Neuronal stem cell (in vitro differentiated cells): ENCODE measurements at regions not wholly inside any gene's neighbourhood (a gene's known extent, or its start where the extent isn't known, plus 50 kb on each side); places are given as distances from the start of the nearest gene placed in this dataset.

Experiments
- DNase-seq: peaks from one replicate; pipeline ENCODE4 v3.0.0-alpha.2; 2013; ENCODE audit warnings: low spot score
- H2AFZ ChIP-seq: one replicate; pipeline ENCODE4 v1.6.1; 2013; ENCODE audit warnings: mild to moderate bottlenecking, low read length, inconsistent platforms
- H2AK5ac ChIP-seq: 2 replicates; pipeline ENCODE4 v1.6.1; 2013; ENCODE audit warnings: low read depth, mild to moderate bottlenecking, inconsistent platforms, low read length, moderate library complexity, mixed read lengths
- H2BK120ac ChIP-seq: 2 replicates; pipeline ENCODE4 v1.6.1; 2013; ENCODE audit warnings: low read depth, mild to moderate bottlenecking, inconsistent platforms, low read length, moderate library complexity, mixed read lengths
- H2BK12ac ChIP-seq: one replicate; pipeline ENCODE4 v1.6.1; 2013; ENCODE audit warnings: low read length, inconsistent platforms
- H2BK15ac ChIP-seq: 2 replicates; pipeline ENCODE4 v1.6.1; 2013; ENCODE audit warnings: mild to moderate bottlenecking, low read length, inconsistent platforms, mixed read lengths
- H2BK5ac ChIP-seq: one replicate; pipeline ENCODE4 v1.6.1; 2013; ENCODE audit warnings: inconsistent platforms, mild to moderate bottlenecking, low read length, moderate library complexity
- H3K14ac ChIP-seq: one replicate; pipeline ENCODE4 v1.6.1; 2013; ENCODE audit warnings: low read length, inconsistent platforms
- H3K18ac ChIP-seq: 2 replicates; pipeline ENCODE4 v1.6.1; 2013; ENCODE audit warnings: low read length, inconsistent platforms
- H3K23ac ChIP-seq: 2 replicates; pipeline ENCODE4 v1.6.1; 2013; ENCODE audit warnings: low read depth, mild to moderate bottlenecking, mixed read lengths, low read length, inconsistent platforms; ENCODE audit not compliant: poor library complexity
- H3K27ac ChIP-seq: replicated peaks from 3 replicates; pipeline ENCODE4 v1.5.1; 2013; ENCODE audit warnings: low read length, inconsistent platforms
- H3K27me3 ChIP-seq, 3 experiments: 2 replicates each; pipeline ENCODE4 v1.6.1; 2013; ENCODE audit warnings: low read length in 3 of 3, mild to moderate bottlenecking in 2 of 3, inconsistent platforms in 1 of 3, low read depth in 1 of 3, mixed read lengths in 1 of 3, moderate library complexity in 1 of 3; ENCODE audit not compliant: control insufficient read depth in 3 of 3, insufficient read depth in 3 of 3
- H3K36me3 ChIP-seq, 2 donors: replicated peaks in 1 of 2; 2 replicates each; pipeline ENCODE4 v1.6.1; 2013; ENCODE audit warnings: low read length in 2 of 2; ENCODE audit not compliant: control insufficient read depth in 2 of 2, insufficient read depth in 2 of 2
- H3K4ac ChIP-seq: 2 replicates; pipeline ENCODE4 v1.6.1; 2013; ENCODE audit warnings: inconsistent platforms, mild to moderate bottlenecking, low read length, moderate library complexity
- H3K4me1 ChIP-seq, 2 donors: 1 replicate in 1 of 2; 2 replicates in 1 of 2; pipeline ENCODE4 v1.6.1; 2013; ENCODE audit warnings: low read length in 2 of 2, low read depth in 1 of 2; ENCODE audit not compliant: control insufficient read depth in 2 of 2, insufficient read depth in 1 of 2
- H3K4me2 ChIP-seq: one replicate; pipeline ENCODE4 v1.6.1; 2013; ENCODE audit warnings: mild to moderate bottlenecking, low read length, inconsistent platforms; ENCODE audit not compliant: insufficient read depth, poor library complexity, severe bottlenecking
- H3K4me3 ChIP-seq, 2 donors: 2 replicates each; pipeline ENCODE4 v1.5.1; 2013; ENCODE audit warnings: low read length in 2 of 2, mild to moderate bottlenecking in 2 of 2, inconsistent platforms in 1 of 2, moderate library complexity in 1 of 2
- H3K79me1 ChIP-seq: one replicate; pipeline ENCODE4 v1.6.1; 2013; ENCODE audit warnings: low read depth, mild to moderate bottlenecking, inconsistent platforms, low read length, moderate library complexity
- H3K9ac ChIP-seq: one replicate; pipeline ENCODE4 v1.6.1; 2013; ENCODE audit warnings: mild to moderate bottlenecking, low read depth, low read length, inconsistent platforms; ENCODE audit not compliant: poor library complexity
- H3K9me3 ChIP-seq, 2 donors: replicated peaks in 1 of 2; 2 replicates each; pipeline versions ENCODE3 to v1.6.1; 2013; ENCODE audit warnings: low read length in 2 of 2, mild to moderate bottlenecking in 2 of 2, inconsistent platforms in 1 of 2, low read depth in 1 of 2, mixed read lengths in 1 of 2, moderate library complexity in 1 of 2; ENCODE audit not compliant: control insufficient read depth in 2 of 2, insufficient read depth in 1 of 2
- H4K8ac ChIP-seq: one replicate; pipeline ENCODE4 v1.6.1; 2013; ENCODE audit warnings: low read depth, mild to moderate bottlenecking, inconsistent platforms, low read length, moderate library complexity
- H4K91ac ChIP-seq: one replicate; pipeline ENCODE4 v1.6.1; 2013; ENCODE audit warnings: low read length, low read depth, mild to moderate bottlenecking, inconsistent platforms; ENCODE audit not compliant: poor library complexity
- WGBS, 2 donors: extraction: QIAGEN DNeasy Blood & Tissue Kit; methylation state at CpG; one replicate each; pipeline ENCODE4 v1.1.7; 2013; ENCODE audit warnings: missing lambda C conversion rate in 2 of 2, mixed read lengths in 1 of 2; ENCODE audit not compliant: insufficient read length in 2 of 2, insufficient replicate concordance in 1 of 2; ENCODE audit errors: extremely low coverage in 2 of 2; 5-methylcytosine and 5-hydroxymethylcytosine counted together

DNA sequence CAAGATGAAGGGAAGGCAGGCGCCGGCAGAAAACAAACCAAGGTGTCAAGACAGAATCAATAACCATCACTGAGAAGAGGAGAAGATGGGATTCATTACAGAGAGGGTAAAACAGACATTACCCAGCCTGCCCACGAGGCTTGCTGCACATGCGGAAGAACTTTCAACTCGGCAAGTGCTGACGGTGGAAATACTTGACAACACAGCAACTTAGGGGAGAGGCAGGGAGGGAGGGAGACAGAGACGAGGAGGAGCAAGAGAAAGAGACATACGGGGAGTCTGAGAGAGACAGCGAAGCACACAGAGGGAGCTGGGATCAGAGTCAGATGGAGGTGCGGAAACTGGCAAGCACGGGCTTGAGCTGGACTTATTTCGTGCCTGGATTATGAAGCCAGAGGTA is 129.3 kb upstream of the NECTIN1 start:
- H3K14ac ChIP-seq, result no peak overlapping the region
- H3K4ac ChIP-seq, result no peak overlapping the region
- no peak overlapping the region for H2BK5ac ChIP-seq
- no peaks in the 10 kb centered on the region for H3K79me1 ChIP-seq
- H3K4me3 ChIP-seq, result no peak overlapping the region
- WGBS, 2 donors, result no CpG with 5 or more reads among the region's 12 CpGs
- H2BK120ac ChIP-seq, result no peak overlapping the region
- H3K9ac ChIP-seq, result no peak overlapping the region
- H3K9me3 ChIP-seq, result no peaks in the 10 kb centered on the region
- DNase-seq, result no peak
- H3K27me3 ChIP-seq, result peaks cover 0 to 21% (median 0%) of the 10 kb centered on the region in 3 experiments
- no peak overlapping the region for H2BK15ac ChIP-seq
- no peak overlapping the region for H3K27ac ChIP-seq
- no peak overlapping the region for H4K8ac ChIP-seq
- H3K18ac ChIP-seq, result no peak overlapping the region
- H3K23ac ChIP-seq, result no peak overlapping the region
- no peak overlapping the region for H4K91ac ChIP-seq
- no peak overlapping the region for H3K4me2 ChIP-seq
- no peak overlapping the region for H2BK12ac ChIP-seq
- no peaks in the 10 kb centered on the region for H3K4me1 ChIP-seq
- H2AK5ac ChIP-seq, result no peak overlapping the region
- H2AFZ ChIP-seq, result no peak overlapping the region
- H3K36me3 ChIP-seq, result no peaks in the 10 kb centered on the region

DNA sequence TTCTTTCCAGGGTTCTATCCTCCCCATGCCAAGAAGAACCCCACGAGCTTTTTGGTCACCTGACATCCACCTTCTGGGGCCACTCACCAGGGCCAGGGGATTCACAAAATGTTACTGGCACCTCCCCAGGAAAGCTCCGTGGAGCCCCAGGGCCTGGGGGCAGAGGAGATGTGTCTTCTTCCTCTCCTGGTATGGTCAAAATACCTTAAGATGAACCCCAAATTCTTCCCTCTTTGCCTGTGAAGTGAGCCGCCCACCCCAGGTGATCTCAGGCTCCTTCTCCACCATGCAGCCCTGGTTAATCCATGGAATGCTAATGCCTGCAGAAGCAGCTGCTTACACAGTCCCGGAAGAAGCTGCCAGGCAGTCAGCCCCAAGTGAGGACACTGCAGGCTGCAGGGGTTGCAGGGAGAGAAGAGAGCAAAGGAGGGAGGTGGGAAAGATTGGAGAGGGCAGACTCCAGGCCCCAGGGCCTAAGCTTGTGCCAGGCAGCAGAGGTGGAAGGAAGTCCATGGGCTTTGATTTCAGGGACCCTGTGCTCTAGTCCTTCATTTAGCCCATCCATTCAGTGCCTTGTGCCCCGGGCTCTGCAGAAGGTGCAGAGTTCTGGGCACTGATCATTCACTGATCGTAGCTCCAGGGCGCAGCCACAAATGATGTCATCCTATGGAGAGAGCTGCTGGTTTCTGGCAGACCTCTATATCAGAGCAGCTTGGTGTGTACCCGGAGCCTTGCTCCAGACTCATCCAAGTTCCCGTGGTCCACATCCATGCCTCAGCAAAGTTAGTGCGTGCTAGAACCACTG is 127.9 kb upstream of the NECTIN1 start:
- Histone ChIP-seq H3K14ac (no peak overlapping the region), H3K27ac (no peak overlapping the region), H3K79me1 (no peaks in the 10 kb centered on the region), H2BK120ac (no peak overlapping the region), H3K4ac (no peak overlapping the region), H2AK5ac (no peak overlapping the region), H4K91ac (no peak overlapping the region), H2AFZ (no peak overlapping the region), H2BK12ac (no peak overlapping the region), H3K9me3 (no peaks in the 10 kb centered on the region), H2BK5ac (no peak overlapping the region), H3K27me3 (peaks cover 0 to 20% (median 0%) of the 10 kb centered on the region in 3 experiments), H3K4me2 (no peak overlapping the region), H4K8ac (no peak overlapping the region), H3K9ac (no peak overlapping the region), H3K4me3 (no peak overlapping the region), H3K23ac (no peak overlapping the region), H3K18ac (no peak overlapping the region), H3K36me3 (no peaks in the 10 kb centered on the region), H3K4me1 (no peaks in the 10 kb centered on the region), H2BK15ac (no peak overlapping the region)
- no CpG with 5 or more reads among the region's 10 CpGs for WGBS, 2 donors
- DNase-seq, result no peak

DNA sequence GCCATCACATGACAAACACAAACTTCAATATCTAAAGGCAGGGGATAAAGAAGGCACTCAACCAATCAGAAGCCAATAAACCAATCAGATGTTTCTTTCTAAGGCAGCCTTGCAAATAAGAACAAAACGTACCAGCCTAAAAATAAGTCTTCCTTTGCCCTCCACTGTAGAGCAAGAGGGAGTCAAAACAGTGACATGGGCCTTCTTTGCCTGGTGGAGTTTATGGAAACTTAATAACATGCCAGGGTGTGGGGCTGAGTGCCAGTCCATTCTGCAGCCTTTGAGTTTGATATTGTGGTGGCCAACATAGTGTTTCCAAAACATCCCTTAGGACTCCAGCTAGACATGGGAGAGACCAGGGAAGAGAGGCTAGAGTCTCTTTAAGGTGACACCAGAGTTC is 126.1 kb upstream of the NECTIN1 start:
- Histone ChIP-seq H3K9ac (no peak overlapping the region), H3K27me3 (peaks cover 0 to 20% (median 0%) of the 10 kb centered on the region in 3 experiments), H3K4me2 (no peak overlapping the region), H3K23ac (no peak overlapping the region), H2AFZ (no peak overlapping the region), H2BK5ac (no peak overlapping the region), H2BK15ac (no peak overlapping the region), H3K9me3 (peaks cover 0 to 3% of the 10 kb centered on the region in 2 donors), H2BK12ac (no peak overlapping the region), H2AK5ac (no peak overlapping the region), H3K36me3 (no peaks in the 10 kb centered on the region), H3K4me1 (no peaks in the 10 kb centered on the region), H3K4ac (no peak overlapping the region), H4K91ac (no peak overlapping the region), H3K4me3 (no peak overlapping the region), H4K8ac (no peak overlapping the region), H2BK120ac (no peak overlapping the region), H3K79me1 (no peaks in the 10 kb centered on the region), H3K18ac (no peak overlapping the region), H3K14ac (no peak overlapping the region), H3K27ac (no peak overlapping the region)
- no CpG with 5 or more reads among the region's 1 CpG for WGBS, 2 donors
- DNase-seq, result no peak

DNA sequence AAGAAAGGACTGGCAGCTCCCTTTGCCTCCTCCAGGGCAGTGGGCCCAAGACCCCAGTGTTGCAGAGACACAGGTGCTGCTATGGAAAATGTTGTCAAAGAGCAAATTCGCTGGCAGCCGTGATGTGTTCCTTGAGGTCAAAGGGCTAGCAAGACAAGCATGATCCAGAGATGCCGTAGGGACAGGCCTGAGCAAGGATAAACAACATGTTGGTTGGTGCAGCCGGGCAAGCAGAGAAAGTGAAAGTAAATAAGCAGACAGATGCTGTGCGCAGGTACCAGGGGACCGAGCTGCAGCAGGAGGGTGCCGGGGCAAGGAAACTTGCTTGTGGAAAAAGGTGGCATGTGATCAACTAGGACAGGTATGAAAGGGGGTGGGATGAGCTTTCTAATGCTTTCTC is 125.5 kb upstream of the NECTIN1 start:
- no peak overlapping the region for H3K23ac ChIP-seq
- H3K9me3 ChIP-seq, result peaks cover 0 to 3% of the 10 kb centered on the region in 2 donors
- WGBS, 2 donors, result no CpG with 5 or more reads among the region's 7 CpGs
- no peak for DNase-seq
- H2AFZ ChIP-seq, result no peak overlapping the region
- H3K27ac ChIP-seq, result no peak overlapping the region
- H4K8ac ChIP-seq, result no peak overlapping the region
- H3K4me1 ChIP-seq, result no peaks in the 10 kb centered on the region
- H2BK120ac ChIP-seq, result no peak overlapping the region
- H3K9ac ChIP-seq, result no peak overlapping the region
- H4K91ac ChIP-seq, result no peak overlapping the region
- H2BK15ac ChIP-seq, result no peak overlapping the region
- H3K79me1 ChIP-seq, result no peaks in the 10 kb centered on the region
- H2BK5ac ChIP-seq, result no peak overlapping the region
- H3K18ac ChIP-seq, result no peak overlapping the region
- no peaks in the 10 kb centered on the region for H3K36me3 ChIP-seq
- no peak overlapping the region for H2AK5ac ChIP-seq
- H3K27me3 ChIP-seq, result peaks cover 0 to 20% (median 0%) of the 10 kb centered on the region in 3 experiments
- H3K4me2 ChIP-seq, result no peak overlapping the region
- H3K14ac ChIP-seq, result no peak overlapping the region
- no peak overlapping the region for H3K4ac ChIP-seq
- H2BK12ac ChIP-seq, result no peak overlapping the region
- H3K4me3 ChIP-seq, result no peak overlapping the region
